Endodermal cell (in vitro differentiated cells): ENCODE measurements at regions not wholly inside any gene's neighbourhood (a gene's known extent, or its start where the extent isn't known, plus 50 kb on each side); places are given as distances from the start of the nearest gene placed in this dataset.

ENCODE experiments used
- DNase-seq: peaks from one replicate; pipeline ENCODE4 v3.0.0-alpha.2; 2017
- H3K27ac ChIP-seq: 2 replicates; pipeline ENCODE4 v1.5.1; 2013; ENCODE audit warnings: mild to moderate bottlenecking, low read depth, low read length, moderate library complexity
- H3K27me3 ChIP-seq: 2 replicates; pipeline ENCODE4 v1.6.1; 2013; ENCODE audit warnings: mild to moderate bottlenecking, low read length, moderate library complexity; ENCODE audit not compliant: insufficient read depth, control insufficient read depth, poor library complexity, severe bottlenecking
- H3K36me3 ChIP-seq: 2 replicates; pipeline ENCODE4 v1.7.0; 2013; ENCODE audit warnings: mild to moderate bottlenecking, low read length, moderate library complexity; ENCODE audit not compliant: control insufficient read depth, insufficient read depth
- H3K4me1 ChIP-seq: one replicate; pipeline ENCODE4 v1.7.0; 2013; ENCODE audit warnings: low read length; ENCODE audit not compliant: control insufficient read depth, insufficient read depth
- H3K4me3 ChIP-seq: 2 replicates; pipeline ENCODE4 v1.5.1; 2013; ENCODE audit warnings: mild to moderate bottlenecking, low read length, moderate library complexity
- H3K9ac ChIP-seq: 2 replicates; pipeline ENCODE4 v1.6.1; 2013; ENCODE audit warnings: mild to moderate bottlenecking, low read length, moderate library complexity; ENCODE audit not compliant: poor library complexity, severe bottlenecking; ENCODE audit errors: extremely low read depth
- H3K9me3 ChIP-seq: 2 replicates; pipeline ENCODE4 v1.6.1; 2013; ENCODE audit warnings: mild to moderate bottlenecking, low read length, moderate library complexity; ENCODE audit not compliant: control insufficient read depth
- H3K27ac Mint-ChIP-seq: 2 replicates; pipeline ENCODE4 v1.8.0; 2020; ENCODE audit warnings: mixed read lengths
- H3K27me3 Mint-ChIP-seq: 2 replicates; pipeline ENCODE4 v1.8.0; 2021; ENCODE audit warnings: mild to moderate bottlenecking, mixed read lengths; ENCODE audit not compliant: insufficient read depth
- H3K36me3 Mint-ChIP-seq: 2 replicates; pipeline ENCODE4 v1.8.0; 2020; ENCODE audit warnings: low read depth, mixed read lengths
- H3K4me1 Mint-ChIP-seq: 2 replicates; pipeline ENCODE4 v1.8.0; 2020; ENCODE audit warnings: mixed read lengths
- H3K4me3 Mint-ChIP-seq: 2 replicates; pipeline ENCODE4 v1.8.0; 2020; ENCODE audit warnings: mild to moderate bottlenecking, moderate library complexity, mixed read lengths
- H3K9me3 Mint-ChIP-seq: 2 replicates; pipeline ENCODE4 v1.8.0; 2020; ENCODE audit warnings: mild to moderate bottlenecking, mixed read lengths
- CTCF ChIP-seq: fragments of 200-600 bp; sonication (generic); conservative IDR thresholded peaks from 2 replicates; pipeline ENCODE4 v1.5.0; 2021; ENCODE audit warnings: antibody characterized with exemption, mild to moderate bottlenecking
- WGBS, 2 experiments: methylation state at CpG; one replicate each; pipeline versions ENCODE4 v1.1.5 to v1.1.7; 2013; ENCODE audit warnings: missing lambda C conversion rate in 2 of 2, mixed read lengths in 1 of 2; ENCODE audit not compliant: insufficient coverage in 1 of 2, insufficient read length in 1 of 2; 5-methylcytosine and 5-hydroxymethylcytosine counted together

- H3K9me3 ChIP-seq: no peaks in the 10 kb centered on the region
- H3K9ac ChIP-seq: no peak overlapping the region
- Mint-ChIP-seq H3K4me1 (no peaks in the 10 kb centered on the region), H3K27ac (no peak overlapping the region), H3K9me3 (no peaks in the 10 kb centered on the region), H3K36me3 (no peaks in the 10 kb centered on the region), H3K27me3 (peaks cover 2% of the 10 kb centered on the region), H3K4me3 (no peak overlapping the region)
- TF ChIP-seq CTCF: no peak
- H3K27me3 ChIP-seq: no peaks in the 10 kb centered on the region
- 84 to 100% methylated on average over 3 of the region's 3 CpGs for WGBS, 2 experiments
- no peak overlapping the region for H3K27ac ChIP-seq
- no peaks in the 10 kb centered on the region for H3K4me1 ChIP-seq
- H3K4me3 ChIP-seq: no peak overlapping the region
- no peak for DNase-seq
- H3K36me3 ChIP-seq: no peaks in the 10 kb centered on the region
These were observed 173.0 kb downstream of the CBLN1 start for GRCh38 chr16:49108611-49109010.

GRCh38 chr16:49103298-49103697, 178.3 kb downstream of the CBLN1 start:
- DNase-seq: no peak
- H3K9me3 Mint-ChIP-seq: no peaks in the 10 kb centered on the region
- no peaks in the 10 kb centered on the region for H3K4me1 Mint-ChIP-seq
- no peaks in the 10 kb centered on the region for H3K36me3 Mint-ChIP-seq
- H3K4me3 Mint-ChIP-seq: no peak overlapping the region
- H3K27ac ChIP-seq: no peak overlapping the region
- no peaks in the 10 kb centered on the region for H3K36me3 ChIP-seq
- WGBS, 2 experiments: 76 to 87% methylated on average over 2 to 3 of the region's 3 CpGs
- H3K27me3 Mint-ChIP-seq: peaks cover 5% of the 10 kb centered on the region
- H3K4me1 ChIP-seq: no peaks in the 10 kb centered on the region
- H3K4me3 ChIP-seq: no peak overlapping the region
- H3K27ac Mint-ChIP-seq: no peak overlapping the region
- H3K9me3 ChIP-seq: no peaks in the 10 kb centered on the region
- no peak for TF ChIP-seq CTCF
- H3K27me3 ChIP-seq: no peaks in the 10 kb centered on the region
- no peak overlapping the region for H3K9ac ChIP-seq

- no peaks in the 10 kb centered on the region for H3K4me1 ChIP-seq
- no peak overlapping the region for H3K27ac ChIP-seq
- WGBS, 2 experiments: 88% methylated on average over 1 of the region's 1 CpG; no CpG with 5 or more reads in 1 of the 2 experiments
- H3K9ac ChIP-seq: no peak overlapping the region
- Mint-ChIP-seq H3K4me3 (no peak overlapping the region), H3K4me1 (no peaks in the 10 kb centered on the region), H3K27me3 (peaks cover 5% of the 10 kb centered on the region), H3K27ac (no peak overlapping the region), H3K9me3 (no peaks in the 10 kb centered on the region), H3K36me3 (no peaks in the 10 kb centered on the region)
- no peaks in the 10 kb centered on the region for H3K36me3 ChIP-seq
- no peak overlapping the region for H3K4me3 ChIP-seq
- H3K9me3 ChIP-seq: no peaks in the 10 kb centered on the region
- TF ChIP-seq CTCF: no peak
- H3K27me3 ChIP-seq: no peaks in the 10 kb centered on the region
- no peak for DNase-seq
These were observed 179.6 kb downstream of the CBLN1 start for GRCh38 chr16:49101997-49102396.
